ENCODE measurements at regions not wholly inside any gene's neighbourhood (a gene's known extent, or its start where the extent isn't known, plus 50 kb on each side); places are given as distances from the start of the nearest gene placed in this dataset.

- intact Hi-C loops (cut with DNase I) = loop anchor here (5.0 kb wide), 1 partner anchor 33 kb away; no protein-coding TSS in a partner anchor
- ATAC-seq = no peak
- no peak for DNase-seq (ENCODE audit: missing footprints)
Measured at GRCh38 chr21:39040494-39041110, 142.6 kb downstream of the PSMG1 start.

- intact Hi-C loops (cut with DNase I) = no loop called here
- DNase-seq (ENCODE audit: missing footprints) (no peak), ATAC-seq (no peak)
Measured at GRCh38 chr21:39037807-39038405, 145.3 kb downstream of the PSMG1 start.

GRCh38 chr21:39036581-39036980 lies 146.7 kb downstream of the PSMG1 start:
- ATAC-seq = no peak
- no peak for DNase-seq (ENCODE audit: missing footprints)
- intact Hi-C loops (cut with DNase I) = no loop called here

GRCh38 chr21:39034590-39035536 lies 148.4 kb downstream of the PSMG1 start:
- no peak for ATAC-seq
- intact Hi-C loops (cut with DNase I) = no loop called here
- DNase-seq (ENCODE audit: missing footprints) = no peak

GRCh38 chr21:39033878-39034589 lies 149.2 kb downstream of the PSMG1 start:
- intact Hi-C loops (cut with DNase I) = no loop called here
- DNase-seq (ENCODE audit: missing footprints) (no peak), ATAC-seq (peak; percentile 41)

- intact Hi-C loops (cut with DNase I) = no loop called here
- ATAC-seq (no peak), DNase-seq (ENCODE audit: missing footprints) (no peak)
Measured at GRCh38 chr21:39029900-39030884, 153.1 kb downstream of the PSMG1 start.

- intact Hi-C loops (cut with DNase I) = no loop called here
- DNase-seq (ENCODE audit: missing footprints) (no peak), ATAC-seq (no peak)
Measured at GRCh38 chr21:39029086-39029755, 154.0 kb downstream of the PSMG1 start.

GRCh38 chr21:39025198-39025597 lies 158.1 kb downstream of the PSMG1 start:
- ATAC-seq (no peak), DNase-seq (ENCODE audit: missing footprints) (no peak)
- intact Hi-C loops (cut with DNase I) = no loop called here

GRCh38 chr21:39024538-39024937 lies 158.7 kb downstream of the PSMG1 start:
- intact Hi-C loops (cut with DNase I) = loop anchor here (5.0 kb wide), 1 partner anchor 67 kb away; no protein-coding TSS in a partner anchor
- ATAC-seq = no peak
- no peak for DNase-seq (ENCODE audit: missing footprints)

- DNase-seq (ENCODE audit: missing footprints) (peak; percentile 85), ATAC-seq (peak; percentile 89)
- intact Hi-C loops (cut with DNase I) = loop anchor here (1.0 to 5.0 kb wide), 3 partner anchors 64 to 218 kb away; partner anchors contain the start of gene ETS2
Measured at GRCh38 chr21:39022863-39023693, 160.2 kb downstream of the PSMG1 start.

- ATAC-seq (no peak), DNase-seq (ENCODE audit: missing footprints) (no peak)
- intact Hi-C loops (cut with DNase I) = loop anchor here (5.0 kb wide), 1 partner anchor 65 kb away; no protein-coding TSS in a partner anchor
Measured at GRCh38 chr21:39022466-39022862, 160.8 kb downstream of the PSMG1 start.

GRCh38 chr21:39022035-39022434 lies 161.2 kb downstream of the PSMG1 start:
- intact Hi-C loops (cut with DNase I) = loop anchor here (5.0 kb wide), 1 partner anchor 65 kb away; no protein-coding TSS in a partner anchor
- ATAC-seq (no peak), DNase-seq (ENCODE audit: missing footprints) (no peak)

GRCh38 chr21:39021478-39021832 lies 161.8 kb downstream of the PSMG1 start:
- no peak for ATAC-seq
- intact Hi-C loops (cut with DNase I) = loop anchor here (5.0 kb wide), 1 partner anchor 64 kb away; no protein-coding TSS in a partner anchor

GRCh38 chr21:39020751-39021477 lies 162.3 kb downstream of the PSMG1 start:
- ATAC-seq (peak; percentile 43), DNase-seq (ENCODE audit: missing footprints) (no peak)
- intact Hi-C loops (cut with DNase I) = loop anchor here (5.0 kb wide), 1 partner anchor 64 kb away; no protein-coding TSS in a partner anchor

More at GRCh38 chr21:39021478-39021832, 161.8 kb downstream of the PSMG1 start:
- DNase-seq (ENCODE audit: missing footprints) = no peak

- no peak for DNase-seq (ENCODE audit: missing footprints)
- ATAC-seq = no peak
- intact Hi-C loops (cut with DNase I) = no loop called here
Measured at GRCh38 chr21:39018730-39019129, 164.5 kb downstream of the PSMG1 start.
